Neural crest cell (in vitro differentiated cells): ENCODE measurements at regions not wholly inside any gene's neighbourhood (a gene's known extent, or its start where the extent isn't known, plus 50 kb on each side); places are given as distances from the start of the nearest gene placed in this dataset.

Experiments used
- DNase-seq: peaks from one replicate; pipeline ENCODE4 v3.0.0; 2021; ENCODE audit warnings: low read depth, mixed read lengths, low spot score
- H3K27ac Mint-ChIP-seq: one replicate; pipeline ENCODE4 v1.8.0; 2021; ENCODE audit warnings: mild to moderate bottlenecking, mixed read lengths; ENCODE audit not compliant: unreplicated experiment
- H3K27me3 Mint-ChIP-seq: 2 replicates; pipeline ENCODE4 v1.8.0; 2021; ENCODE audit warnings: low read depth, mild to moderate bottlenecking, mixed read lengths
- H3K36me3 Mint-ChIP-seq: 2 replicates; pipeline ENCODE4 v1.8.0; 2021; ENCODE audit warnings: low read depth, mild to moderate bottlenecking, mixed read lengths
- H3K4me1 Mint-ChIP-seq: 2 replicates; pipeline ENCODE4 v1.8.0; 2021; ENCODE audit warnings: mixed read lengths
- H3K4me3 Mint-ChIP-seq: one replicate; pipeline ENCODE4 v1.8.0; 2021; ENCODE audit warnings: mild to moderate bottlenecking, mixed read lengths
- H3K9me3 Mint-ChIP-seq: 2 replicates; pipeline ENCODE4 v1.8.0; 2021; ENCODE audit warnings: mixed read lengths
- TF ChIP-seq, protein P1 (sequence below): fragments of 200-600 bp; sonication (generic); conservative IDR thresholded peaks from 2 replicates; pipeline ENCODE4 v1.5.0; 2021; ENCODE audit warnings: antibody characterized with exemption, mild to moderate bottlenecking

DNA sequence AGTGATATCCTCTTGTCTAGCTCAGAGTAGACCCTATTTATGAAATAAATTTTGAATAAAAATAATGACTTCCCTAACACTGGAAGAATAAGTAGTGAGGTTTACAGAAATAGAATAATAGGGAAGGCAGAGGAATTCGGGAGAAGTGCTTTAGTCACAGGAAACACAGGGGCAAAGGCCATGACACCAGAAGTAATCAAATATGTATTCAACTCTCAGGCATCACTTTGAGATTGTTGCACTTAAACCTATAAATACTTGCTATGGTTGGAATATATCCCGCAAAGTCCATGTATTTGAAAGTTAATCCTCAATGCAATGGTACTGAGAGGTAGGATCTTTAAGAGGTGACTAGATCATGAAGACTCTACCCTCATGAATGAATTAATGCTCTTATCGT is 166.8 kb downstream of the YIPF5 start:
- DNase-seq, result no peak
- H3K27me3 Mint-ChIP-seq, result no peaks in the 10 kb centered on the region

DNA sequence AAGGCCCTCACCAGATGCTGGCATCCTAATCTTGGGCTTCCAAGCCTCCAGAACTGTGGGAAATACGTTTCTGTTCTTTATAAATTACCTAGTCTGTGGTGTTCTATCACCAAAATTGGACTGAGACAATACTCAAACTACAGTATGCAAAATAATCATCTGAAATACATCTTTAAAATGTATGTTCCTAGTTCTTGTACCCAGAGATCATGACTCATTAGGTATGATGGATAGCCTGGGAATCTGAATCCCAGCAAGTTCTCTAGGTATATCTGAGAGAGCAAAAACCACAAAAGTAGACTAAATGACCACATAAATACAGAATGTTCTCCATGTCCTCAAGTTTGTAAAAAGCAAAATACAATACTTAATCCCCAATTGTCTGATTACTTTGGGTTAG is 166.3 kb downstream of the YIPF5 start:
- TF ChIP-seq, protein P1, sequence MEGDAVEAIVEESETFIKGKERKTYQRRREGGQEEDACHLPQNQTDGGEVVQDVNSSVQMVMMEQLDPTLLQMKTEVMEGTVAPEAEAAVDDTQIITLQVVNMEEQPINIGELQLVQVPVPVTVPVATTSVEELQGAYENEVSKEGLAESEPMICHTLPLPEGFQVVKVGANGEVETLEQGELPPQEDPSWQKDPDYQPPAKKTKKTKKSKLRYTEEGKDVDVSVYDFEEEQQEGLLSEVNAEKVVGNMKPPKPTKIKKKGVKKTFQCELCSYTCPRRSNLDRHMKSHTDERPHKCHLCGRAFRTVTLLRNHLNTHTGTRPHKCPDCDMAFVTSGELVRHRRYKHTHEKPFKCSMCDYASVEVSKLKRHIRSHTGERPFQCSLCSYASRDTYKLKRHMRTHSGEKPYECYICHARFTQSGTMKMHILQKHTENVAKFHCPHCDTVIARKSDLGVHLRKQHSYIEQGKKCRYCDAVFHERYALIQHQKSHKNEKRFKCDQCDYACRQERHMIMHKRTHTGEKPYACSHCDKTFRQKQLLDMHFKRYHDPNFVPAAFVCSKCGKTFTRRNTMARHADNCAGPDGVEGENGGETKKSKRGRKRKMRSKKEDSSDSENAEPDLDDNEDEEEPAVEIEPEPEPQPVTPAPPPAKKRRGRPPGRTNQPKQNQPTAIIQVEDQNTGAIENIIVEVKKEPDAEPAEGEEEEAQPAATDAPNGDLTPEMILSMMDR, result no peak
- H3K4me1 Mint-ChIP-seq, result no peaks in the 10 kb centered on the region
- H3K4me3 Mint-ChIP-seq, result no peak overlapping the region
- H3K9me3 Mint-ChIP-seq, result peaks cover 8% of the 10 kb centered on the region
- H3K27me3 Mint-ChIP-seq, result no peaks in the 10 kb centered on the region
- DNase-seq, result no peak
- no peaks in the 10 kb centered on the region for H3K36me3 Mint-ChIP-seq
- no peak overlapping the region for H3K27ac Mint-ChIP-seq

More for the DNA sequence above, 166.8 kb downstream of the YIPF5 start:
- Mint-ChIP-seq H3K4me1 (no peaks in the 10 kb centered on the region), H3K36me3 (no peaks in the 10 kb centered on the region), H3K27ac (no peak overlapping the region), H3K4me3 (no peak overlapping the region), H3K9me3 (peaks cover 6% of the 10 kb centered on the region)
- TF ChIP-seq, protein P1, result no peak

DNA sequence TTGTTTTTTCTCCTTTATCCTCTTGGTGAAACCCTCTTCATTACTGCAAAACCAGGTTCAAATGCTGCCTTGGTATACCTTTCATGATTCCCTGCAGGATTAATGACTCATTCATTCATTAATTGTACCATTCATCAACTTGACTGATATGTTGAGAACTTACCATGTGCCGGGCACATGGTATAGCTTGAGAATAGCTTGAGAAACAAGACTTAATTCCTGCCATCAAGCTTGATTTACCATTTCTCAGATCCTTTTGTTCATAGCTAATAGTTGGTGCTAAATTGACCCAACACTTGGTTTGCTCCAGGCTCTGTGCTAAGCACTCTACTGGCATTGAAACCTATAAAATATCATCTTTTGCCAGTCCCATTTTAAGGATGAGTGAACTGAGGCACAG is 165.7 kb downstream of the YIPF5 start:
- TF ChIP-seq, protein P1, result no peak
- no peak for DNase-seq
- no peak overlapping the region for H3K4me3 Mint-ChIP-seq
- no peaks in the 10 kb centered on the region for H3K36me3 Mint-ChIP-seq
- H3K27ac Mint-ChIP-seq, result no peak overlapping the region
- H3K4me1 Mint-ChIP-seq, result no peaks in the 10 kb centered on the region
- peaks cover 8% of the 10 kb centered on the region for H3K9me3 Mint-ChIP-seq
- H3K27me3 Mint-ChIP-seq, result no peaks in the 10 kb centered on the region

DNA sequence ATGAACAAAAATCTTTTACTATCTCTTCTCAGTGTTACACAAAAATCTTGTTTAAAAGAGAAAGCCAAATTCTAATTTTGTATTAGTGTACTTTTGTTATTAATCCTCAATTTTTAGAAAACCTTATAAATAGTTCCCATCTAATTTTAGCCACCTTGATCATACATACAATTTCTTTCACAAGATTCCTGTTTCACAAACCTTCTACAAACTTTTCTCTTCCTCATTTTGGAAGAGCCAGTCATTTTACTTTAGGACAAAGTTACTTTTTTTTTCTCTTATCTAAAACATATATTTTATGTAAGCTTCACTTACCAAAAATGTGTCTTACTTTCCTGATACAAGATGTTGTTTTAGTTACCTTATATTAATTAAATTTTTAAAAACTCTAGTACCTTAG is 161.3 kb downstream of the YIPF5 start:
- DNase-seq, result no peak
- Mint-ChIP-seq H3K4me3 (no peak overlapping the region), H3K4me1 (no peaks in the 10 kb centered on the region), H3K9me3 (peaks cover 16% of the 10 kb centered on the region), H3K27me3 (no peaks in the 10 kb centered on the region), H3K27ac (no peak overlapping the region), H3K36me3 (peaks cover 13% of the 10 kb centered on the region)
- TF ChIP-seq, protein P1, result no peak

DNA sequence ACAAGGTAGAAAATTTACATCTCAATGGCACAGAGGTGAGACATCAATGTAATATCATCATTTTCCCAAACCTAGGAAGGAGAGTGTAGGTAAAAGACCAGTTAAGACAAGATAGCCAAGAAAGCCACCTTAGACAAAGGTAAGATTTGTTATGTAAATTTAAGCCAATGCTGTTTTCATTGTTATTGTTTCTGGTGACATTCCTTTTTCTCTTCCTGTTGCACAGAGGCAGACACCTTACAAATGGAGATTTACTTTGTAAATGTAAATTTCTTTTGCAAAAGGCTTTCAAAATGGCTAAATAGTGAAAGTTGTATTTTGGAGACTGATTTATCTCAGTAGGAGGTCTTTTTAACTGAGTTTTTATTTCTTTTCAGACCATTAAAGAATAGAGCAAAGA is 159.1 kb downstream of the YIPF5 start:
- H3K4me3 Mint-ChIP-seq, result no peak overlapping the region
- TF ChIP-seq, protein P1, result no peak
- H3K9me3 Mint-ChIP-seq, result peaks cover 16% of the 10 kb centered on the region
- H3K36me3 Mint-ChIP-seq, result peaks cover 15% of the 10 kb centered on the region
- H3K27me3 Mint-ChIP-seq, result no peaks in the 10 kb centered on the region
- DNase-seq, result no peak
- no peak overlapping the region for H3K27ac Mint-ChIP-seq
- H3K4me1 Mint-ChIP-seq, result peaks cover 7% of the 10 kb centered on the region

DNA sequence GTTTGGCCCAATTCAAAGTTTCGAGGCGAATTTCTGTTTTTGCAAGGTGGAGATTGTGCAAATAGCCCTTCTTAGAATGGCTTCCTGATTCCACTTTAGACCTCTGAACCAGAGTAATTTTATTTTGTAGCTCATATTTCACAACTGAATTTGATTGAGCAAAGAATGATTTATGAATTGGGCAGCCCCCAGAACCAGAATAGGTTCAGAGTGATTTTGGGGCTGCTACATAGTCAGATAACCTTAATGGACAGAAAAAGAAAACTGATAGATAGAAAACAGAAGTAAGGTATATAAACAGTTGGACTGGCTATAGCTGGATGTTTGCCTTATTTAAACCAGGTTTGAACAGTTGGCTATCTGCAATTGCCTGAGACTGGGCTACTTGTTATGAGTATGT is 156.6 kb downstream of the YIPF5 start:
- H3K4me3 Mint-ChIP-seq, result no peak overlapping the region
- TF ChIP-seq, protein P1, result no peak
- no peaks in the 10 kb centered on the region for H3K27me3 Mint-ChIP-seq
- H3K9me3 Mint-ChIP-seq, result peaks cover 16% of the 10 kb centered on the region
- H3K4me1 Mint-ChIP-seq, result peaks cover 14% of the 10 kb centered on the region
- peaks cover 15% of the 10 kb centered on the region for H3K36me3 Mint-ChIP-seq
- no peak for DNase-seq
- H3K27ac Mint-ChIP-seq, result no peak overlapping the region
